PC-9 (cell line): ENCODE measurements at regions not wholly inside any gene's neighbourhood (a gene's known extent, or its start where the extent isn't known, plus 50 kb on each side); places are given as distances from the start of the nearest gene placed in this dataset.

Experiments
- BruUV-seq: library from RNA; stranded (reverse); fragments of 400-500 nt; replicated peaks from 2 replicates; lab custom pipeline; 2021; lab: Mats Ljungman, UMichigan
- CTCF ChIA-PET: fragments of 300-600 bp; sonication (Branson Sonifier 250); formaldehyde crosslinking; loops from one replicate; lab custom pipeline; 2022; ENCODE audit warnings: antibody characterized with exemption; lab: Charles Lee
- POLR2A ChIA-PET: fragments of 300-600 bp; sonication (Branson Sonifier 250); formaldehyde crosslinking; loops from one replicate; lab custom pipeline; 2022; ENCODE audit warnings: antibody characterized with exemption; ENCODE audit not compliant: unreplicated experiment; lab: Charles Lee
- DNase-seq, 2 experiments: peaks; one replicate each; pipeline versions ENCODE4 v3.0.0 to v3.0.0-alpha.2; 2015 to 2022; ENCODE audit warnings: mixed read lengths in 1 of 2
- H2AFZ ChIP-seq: fragments of 200-600 bp; sonication (generic); 2 replicates; pipeline ENCODE4 v1.8.1; 2017; ENCODE audit warnings: antibody characterized with exemption
- H3F3A ChIP-seq: fragments of 200-600 bp; sonication (generic); 2 replicates; pipeline ENCODE4 v1.8.1; 2017; ENCODE audit warnings: antibody characterized with exemption, mild to moderate bottlenecking, low read depth; ENCODE audit not compliant: insufficient read depth
- H3K27ac ChIP-seq: fragments of 200-600 bp; sonication (generic); 2 replicates; pipeline ENCODE4 v1.6.1; 2016; ENCODE audit warnings: mixed run types
- H3K27me3 ChIP-seq: fragments of 200-600 bp; sonication (generic); 2 replicates; pipeline ENCODE4 v1.6.1; 2016; ENCODE audit warnings: low read depth, mixed run types; ENCODE audit not compliant: insufficient read depth
- H3K36me3 ChIP-seq: fragments of 200-600 bp; sonication (generic); 2 replicates; pipeline ENCODE4 v1.6.1; 2016; ENCODE audit warnings: low read depth, mixed run types
- H3K4me1 ChIP-seq: fragments of 200-600 bp; sonication (generic); replicated peaks from 2 replicates; pipeline ENCODE4 v1.6.1; 2016; ENCODE audit warnings: mixed run types; ENCODE audit not compliant: insufficient read depth
- H3K4me2 ChIP-seq: fragments of 200-600 bp; sonication (generic); 2 replicates; pipeline ENCODE4 v1.6.1; 2017; ENCODE audit warnings: mixed run types
- H3K4me3 ChIP-seq: fragments of 200-600 bp; sonication (generic); 2 replicates; pipeline ENCODE4 v1.6.1; 2016; ENCODE audit warnings: mixed run types
- H3K79me2 ChIP-seq: fragments of 200-600 bp; sonication (generic); 2 replicates; pipeline ENCODE4 v1.6.1; 2017; ENCODE audit warnings: low read depth, mixed run types
- H3K9me2 ChIP-seq: fragments of 200-600 bp; sonication (generic); 2 replicates; pipeline ENCODE4 v1.8.1; 2017; ENCODE audit warnings: mild to moderate bottlenecking; ENCODE audit not compliant: insufficient read depth
- H3K9me3 ChIP-seq: fragments of 200-600 bp; sonication (generic); 2 replicates; pipeline ENCODE4 v1.8.1; 2016; ENCODE audit warnings: low read depth; ENCODE audit not compliant: insufficient read depth
- H4K20me1 ChIP-seq: fragments of 200-600 bp; sonication (generic); 2 replicates; pipeline ENCODE4 v1.8.1; 2017; ENCODE audit not compliant: insufficient read depth
- CTCF ChIP-seq: fragments of 200-600 bp; sonication (generic); conservative IDR thresholded peaks from 2 replicates; pipeline ENCODE4 v1.6.1; 2017; ENCODE audit warnings: mixed run types, antibody characterized with exemption, mild to moderate bottlenecking, moderate library complexity
- EZH2 ChIP-seq: fragments of 200-600 bp; sonication (generic); IDR thresholded peaks from 2 replicates; pipeline ENCODE4 v1.8.0; 2017; ENCODE audit warnings: antibody characterized with exemption, low read depth
- intact Hi-C: fragments of 100-400 bp; cut with micrococcal nuclease; formaldehyde crosslinking; loops from one replicate; pipeline ENCODE4 v1.10.0; 2022; ENCODE audit not compliant: unreplicated experiment

- intact Hi-C loops = no loop called here
- Histone ChIP-seq H3K4me3 (no peak overlapping the region), H3K9me3 (no peaks in the 10 kb centered on the region), H3K79me2 (no peaks in the 10 kb centered on the region), H2AFZ (no peak overlapping the region), H3K9me2 (no peaks in the 10 kb centered on the region), H3K4me2 (no peak overlapping the region), H3F3A (no peaks in the 10 kb centered on the region), H4K20me1 (no peaks in the 10 kb centered on the region; the same call in 1 of the 2 replicates), H3K27ac (no peak overlapping the region), H3K4me1 (no peaks in the 10 kb centered on the region), H3K36me3 (no peaks in the 10 kb centered on the region), H3K27me3 (no peaks in the 10 kb centered on the region)
- no TSS peak for BruUV-seq
- no peak for DNase-seq
- CTCF ChIA-PET = no interaction called here
- POLR2A ChIA-PET = no interaction called here
- TF ChIP-seq CTCF = no peak
- no peak for TF ChIP-seq EZH2
These were observed 822.6 kb downstream of the TRIB2 start for GRCh38 chr2:13539296-13539695.

GRCh38 chr2:13542061-13542460 lies 825.3 kb downstream of the TRIB2 start:
- POLR2A ChIA-PET = no interaction called here
- CTCF ChIA-PET = no interaction called here

GRCh38 chr2:13542642-13543041 lies 825.9 kb downstream of the TRIB2 start:
- H3K9me2 ChIP-seq = no peaks in the 10 kb centered on the region
- H4K20me1 ChIP-seq = no peaks in the 10 kb centered on the region
- TF ChIP-seq CTCF (no peak), EZH2 (no peak)
- POLR2A ChIA-PET = no interaction called here
- no peaks in the 10 kb centered on the region for H3K27me3 ChIP-seq
- H2AFZ ChIP-seq = no peak overlapping the region
- BruUV-seq = no TSS peak
- H3F3A ChIP-seq = no peaks in the 10 kb centered on the region
- CTCF ChIA-PET = no interaction called here
- intact Hi-C loops = no loop called here
- H3K36me3 ChIP-seq = no peaks in the 10 kb centered on the region
- no peaks in the 10 kb centered on the region for H3K9me3 ChIP-seq
- DNase-seq = no peak
- H3K79me2 ChIP-seq = no peaks in the 10 kb centered on the region
- peaks cover 7% of the 10 kb centered on the region; the same call in 1 of the 2 replicates for H3K4me1 ChIP-seq
- H3K27ac ChIP-seq = no peak overlapping the region
- no peak overlapping the region for H3K4me3 ChIP-seq
- H3K4me2 ChIP-seq = no peak overlapping the region

More at GRCh38 chr2:13542061-13542460, 825.3 kb downstream of the TRIB2 start:
- Histone ChIP-seq H4K20me1 (no peaks in the 10 kb centered on the region), H3K9me2 (no peaks in the 10 kb centered on the region), H3K4me2 (no peak overlapping the region), H3K27me3 (no peaks in the 10 kb centered on the region), H3K9me3 (no peaks in the 10 kb centered on the region), H3K4me3 (no peak overlapping the region), H3K4me1 (peaks cover 7% of the 10 kb centered on the region; the same call in 1 of the 2 replicates), H3F3A (no peaks in the 10 kb centered on the region), H3K36me3 (no peaks in the 10 kb centered on the region), H2AFZ (no peak overlapping the region), H3K79me2 (no peaks in the 10 kb centered on the region), H3K27ac (no peak overlapping the region)
- TF ChIP-seq CTCF (no peak), EZH2 (no peak)
- intact Hi-C loops = no loop called here
- BruUV-seq = no TSS peak
- no peak for DNase-seq
